HAP-1 (cell line): ENCODE measurements at regions not wholly inside any gene's neighbourhood (a gene's known extent, or its start where the extent isn't known, plus 50 kb on each side); places are given as distances from the start of the nearest gene placed in this dataset.

Source experiments
- DNase-seq, 2 experiments: peaks; one replicate each; pipeline ENCODE4 v3.0.0-alpha.2; 2016 to 2020; ENCODE audit warnings: low spot score in 2 of 2
- H3K27me3 ChIP-seq: fragments of 250-450 bp; sonication (Bioruptor Pico); 2 replicates; pipeline ENCODE4 v1.5.1; 2020; ENCODE audit warnings: low read depth, mild to moderate bottlenecking, moderate library complexity
- H3K36me3 ChIP-seq: fragments of 250-450 bp; sonication (Bioruptor Pico); replicated peaks from 2 replicates; pipeline ENCODE4 v1.5.1; 2020; ENCODE audit warnings: mild to moderate bottlenecking
- H3K4me1 ChIP-seq: fragments of 250-450 bp; sonication (Bioruptor Pico); 2 replicates; pipeline ENCODE4 v1.5.1; 2020; ENCODE audit warnings: mild to moderate bottlenecking
- H3K4me3 ChIP-seq: fragments of 250-450 bp; sonication (Bioruptor Pico); 2 replicates; pipeline ENCODE4 v1.5.1; 2020; ENCODE audit warnings: mild to moderate bottlenecking, moderate library complexity
- H3K9me3 ChIP-seq: fragments of 250-450 bp; sonication (Bioruptor Pico); 2 replicates; pipeline ENCODE4 v1.5.1; 2020; ENCODE audit warnings: mild to moderate bottlenecking, moderate library complexity
- in situ Hi-C: fragments of 300-500 bp; cut with MboI; formaldehyde crosslinking; loops from 3 replicates; pipeline ENCODE4 v1.14.3; 2020; ENCODE audit warnings: low sequenced_read_pairs, inconsistent platforms, mixed read lengths

DNA sequence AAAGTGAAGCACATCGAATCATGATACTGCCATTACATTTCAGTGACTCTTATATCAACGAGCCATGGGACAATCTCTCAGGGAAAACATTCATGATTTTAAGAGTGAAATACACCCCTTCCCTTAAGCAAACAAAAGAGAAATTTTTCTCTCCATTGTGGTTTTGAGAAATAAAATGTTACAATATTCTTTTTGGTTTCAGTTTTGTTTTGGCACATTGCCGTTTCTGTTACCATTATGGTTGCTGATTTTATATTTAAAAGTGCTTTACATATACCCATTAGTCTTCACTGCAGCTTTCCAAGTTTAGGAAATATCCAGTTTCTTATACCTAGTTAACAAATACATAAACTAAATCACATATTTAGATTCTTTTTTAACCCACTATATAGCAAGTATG lies 126.8 kb upstream of the SEM1 start:
- Histone ChIP-seq H3K9me3 (no peaks in the 10 kb centered on the region), H3K4me1 (peaks cover 20% of the 10 kb centered on the region), H3K27me3 (no peaks in the 10 kb centered on the region), H3K36me3 (no peaks in the 10 kb centered on the region), H3K4me3 (no peak overlapping the region)
- DNase-seq, result no peak
- in situ Hi-C loops, result no loop called here

DNA sequence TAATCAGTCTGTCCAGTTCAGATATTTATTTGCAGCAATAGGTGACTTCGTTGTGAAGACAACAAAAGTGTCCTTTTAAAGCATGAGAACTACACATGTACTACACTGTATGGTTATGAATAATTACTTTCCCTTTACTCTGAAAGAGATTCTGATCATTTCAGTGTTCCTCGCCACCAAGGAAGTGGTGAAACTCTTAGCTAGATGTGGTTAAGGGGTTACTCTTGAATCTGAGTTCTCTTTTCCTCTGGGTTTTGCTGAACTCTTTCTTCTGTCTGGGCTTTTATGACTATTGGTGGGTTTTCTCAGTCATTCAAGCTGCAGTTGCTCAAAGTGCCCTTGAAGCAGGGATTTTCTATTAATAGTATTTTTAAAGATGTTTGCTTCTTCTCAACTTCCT lies 127.9 kb upstream of the SEM1 start:
- no peaks in the 10 kb centered on the region for H3K9me3 ChIP-seq
- no peaks in the 10 kb centered on the region for H3K27me3 ChIP-seq
- no peaks in the 10 kb centered on the region for H3K36me3 ChIP-seq
- in situ Hi-C loops, result no loop called here
- no peak overlapping the region for H3K4me3 ChIP-seq
- H3K4me1 ChIP-seq, result peaks cover 18% of the 10 kb centered on the region
- no peak for DNase-seq

DNA sequence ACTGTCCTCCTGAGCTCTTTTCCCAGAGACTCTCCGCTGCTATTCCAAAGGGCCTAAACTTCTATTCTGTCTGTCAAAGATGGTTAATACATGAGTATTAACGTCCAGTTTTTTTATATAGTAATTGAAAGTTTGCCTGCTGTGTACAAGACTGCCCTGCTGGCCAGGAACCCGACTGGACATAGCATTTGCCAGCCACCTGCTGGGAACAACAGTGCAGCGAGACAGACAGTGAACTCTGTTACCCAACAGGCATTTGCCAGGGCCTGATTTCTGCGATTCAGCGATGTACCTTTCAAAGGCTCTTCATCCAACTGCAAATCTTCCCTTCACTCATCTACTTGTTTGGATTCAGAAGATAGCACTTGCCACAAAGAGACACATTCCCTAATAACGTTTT lies 128.8 kb upstream of the SEM1 start:
- no peaks in the 10 kb centered on the region for H3K36me3 ChIP-seq
- no peak for DNase-seq
- in situ Hi-C loops, result no loop called here

DNA sequence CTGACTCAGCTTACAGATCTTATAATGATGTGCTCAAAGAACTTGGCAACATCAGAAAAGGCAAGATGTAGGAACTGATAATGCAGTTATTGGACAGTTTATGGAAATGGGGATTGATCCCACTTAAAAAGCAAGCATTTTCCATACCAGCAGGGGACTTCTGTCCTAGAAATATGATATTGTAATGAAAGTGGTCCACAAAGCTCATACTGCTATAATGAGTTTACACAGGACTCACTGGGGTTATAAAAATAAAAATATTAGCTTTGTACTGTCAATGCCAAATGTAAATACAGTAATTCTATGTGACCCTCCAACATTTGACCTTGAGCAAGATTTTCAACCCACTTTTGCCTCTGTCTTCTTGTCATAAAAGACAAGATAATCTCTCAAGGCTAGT lies 145.5 kb upstream of the SEM1 start:
- no peak for DNase-seq
- in situ Hi-C loops, result no loop called here
- no peaks in the 10 kb centered on the region for H3K27me3 ChIP-seq
- peaks cover 9% of the 10 kb centered on the region for H3K4me1 ChIP-seq
- no peaks in the 10 kb centered on the region for H3K9me3 ChIP-seq
- H3K4me3 ChIP-seq, result no peak overlapping the region
- no peaks in the 10 kb centered on the region for H3K36me3 ChIP-seq

More for the DNA sequence above, 128.8 kb upstream of the SEM1 start:
- Histone ChIP-seq H3K4me3 (no peak overlapping the region), H3K4me1 (peaks cover 10% of the 10 kb centered on the region), H3K27me3 (no peaks in the 10 kb centered on the region), H3K9me3 (0 out of 2 replicates have a peak, but pooled peaks cover 4% of the 10 kb centered on the region)

DNA sequence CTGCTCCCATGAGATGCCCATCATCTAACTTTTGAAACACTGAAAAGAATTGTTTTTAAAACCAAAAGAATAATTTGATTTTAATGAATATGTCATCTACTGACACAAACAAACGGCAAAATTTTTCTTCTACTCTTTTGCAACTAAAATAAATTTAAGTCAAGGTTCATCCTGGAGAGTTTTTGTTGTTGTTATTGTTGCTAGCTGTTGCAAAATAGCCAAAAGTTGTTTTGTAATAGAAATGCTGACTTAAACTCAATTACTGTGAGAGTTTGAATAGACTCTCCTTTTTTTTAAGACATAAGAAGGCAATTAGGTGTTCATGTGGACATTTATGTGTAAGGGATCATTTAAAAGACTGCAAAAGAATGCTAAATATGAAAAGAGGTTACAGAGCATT lies 146.0 kb upstream of the SEM1 start:
- peaks cover 9% of the 10 kb centered on the region for H3K4me1 ChIP-seq
- in situ Hi-C loops, result no loop called here
- no peaks in the 10 kb centered on the region for H3K27me3 ChIP-seq
- H3K9me3 ChIP-seq, result no peaks in the 10 kb centered on the region
- no peak overlapping the region for H3K4me3 ChIP-seq
- no peak for DNase-seq
- no peaks in the 10 kb centered on the region for H3K36me3 ChIP-seq

DNA sequence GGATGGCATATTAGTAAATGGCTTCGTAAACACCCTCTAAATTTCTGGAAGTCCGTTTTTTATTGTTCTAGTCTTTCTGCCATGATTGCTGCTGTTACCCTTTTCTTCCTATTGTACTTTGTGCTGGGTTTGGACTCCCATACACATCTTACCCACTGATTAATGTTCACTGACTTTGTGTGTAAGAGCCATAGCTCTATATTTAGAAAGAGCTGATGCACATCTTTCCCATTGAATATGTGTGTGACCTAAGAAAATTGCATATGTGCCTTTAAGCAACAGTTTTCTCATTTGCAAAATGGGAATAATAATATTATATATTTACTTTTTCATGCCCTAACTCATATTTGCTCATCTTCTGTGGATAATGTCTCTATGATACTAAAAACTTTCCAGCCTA lies 135.8 kb upstream of the DLX6 start:
- no peaks in the 10 kb centered on the region for H3K36me3 ChIP-seq
- H3K4me1 ChIP-seq, result no peaks in the 10 kb centered on the region
- in situ Hi-C loops, result no loop called here
- H3K27me3 ChIP-seq, result no peaks in the 10 kb centered on the region
- H3K9me3 ChIP-seq, result no peaks in the 10 kb centered on the region
- H3K4me3 ChIP-seq, result no peak overlapping the region
- no peak for DNase-seq

DNA sequence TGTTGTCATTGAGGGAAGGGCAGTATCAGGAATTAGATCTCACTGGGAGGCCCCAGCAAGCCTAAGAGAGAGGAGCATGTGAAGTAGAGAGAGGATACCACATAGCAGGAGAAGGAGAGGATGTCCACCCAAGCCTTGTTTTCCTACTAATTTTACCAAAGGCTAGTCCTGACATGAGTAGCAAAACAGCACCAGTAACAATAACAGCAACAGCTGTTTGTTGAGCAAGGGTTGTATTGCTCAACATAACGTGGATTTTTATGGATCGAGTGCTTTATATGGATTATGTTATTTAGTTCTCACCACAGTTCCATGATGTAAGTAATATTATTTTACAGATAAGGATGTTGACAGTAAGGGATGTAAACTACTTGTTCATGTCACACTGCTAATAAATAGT lies 135.2 kb upstream of the DLX6 start:
- Histone ChIP-seq H3K36me3 (no peaks in the 10 kb centered on the region), H3K4me3 (no peak overlapping the region), H3K9me3 (no peaks in the 10 kb centered on the region), H3K27me3 (no peaks in the 10 kb centered on the region), H3K4me1 (no peaks in the 10 kb centered on the region)
- no peak for DNase-seq
- in situ Hi-C loops, result no loop called here

DNA sequence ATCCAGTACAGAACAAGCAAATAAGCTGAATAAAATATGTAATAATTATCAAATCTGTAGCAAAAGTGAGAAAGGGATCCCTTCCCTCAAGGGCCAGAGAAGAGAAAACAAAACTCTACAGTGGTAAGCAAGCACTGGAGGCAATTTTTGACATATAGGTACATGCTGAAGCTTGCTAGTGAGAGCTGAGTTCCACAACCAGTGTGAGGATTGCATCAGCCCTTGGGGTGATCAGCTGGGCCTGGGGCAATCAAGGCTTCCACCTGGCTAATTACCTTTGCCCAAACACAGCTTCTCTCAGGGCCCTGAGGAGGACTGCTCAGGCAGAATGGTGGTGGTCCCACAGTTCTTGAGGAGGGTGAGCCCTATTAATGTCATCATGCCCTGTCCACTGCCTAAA lies 134.4 kb upstream of the DLX6 start:
- Histone ChIP-seq H3K36me3 (no peaks in the 10 kb centered on the region), H3K27me3 (no peaks in the 10 kb centered on the region), H3K4me1 (no peaks in the 10 kb centered on the region), H3K4me3 (no peak overlapping the region), H3K9me3 (no peaks in the 10 kb centered on the region)
- no peak for DNase-seq
- in situ Hi-C loops, result no loop called here

DNA sequence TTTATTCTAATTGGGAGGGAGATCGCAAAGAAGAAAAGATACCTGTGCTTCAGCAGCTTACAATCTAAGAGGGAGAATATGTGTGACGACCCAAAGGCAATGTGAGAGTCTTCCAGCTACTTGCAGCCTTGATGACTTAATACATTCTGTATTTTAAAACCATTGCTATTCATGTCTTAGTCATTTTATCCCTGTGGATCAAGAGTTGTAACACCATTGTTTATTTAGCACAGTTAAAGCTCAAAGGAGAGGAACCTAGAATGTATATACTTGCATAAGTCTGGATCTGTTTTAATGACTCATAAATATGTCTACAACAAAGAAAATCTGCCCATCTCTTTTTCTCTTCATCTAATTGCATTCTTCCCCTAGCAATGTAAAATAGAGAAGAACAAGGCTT lies 117.9 kb upstream of the DLX6 start:
- in situ Hi-C loops, result no loop called here
- Histone ChIP-seq H3K4me1 (no peaks in the 10 kb centered on the region; the same call in 1 of the 2 replicates), H3K4me3 (no peak overlapping the region), H3K9me3 (no peaks in the 10 kb centered on the region), H3K27me3 (no peaks in the 10 kb centered on the region), H3K36me3 (no peaks in the 10 kb centered on the region)
- no peak for DNase-seq

DNA sequence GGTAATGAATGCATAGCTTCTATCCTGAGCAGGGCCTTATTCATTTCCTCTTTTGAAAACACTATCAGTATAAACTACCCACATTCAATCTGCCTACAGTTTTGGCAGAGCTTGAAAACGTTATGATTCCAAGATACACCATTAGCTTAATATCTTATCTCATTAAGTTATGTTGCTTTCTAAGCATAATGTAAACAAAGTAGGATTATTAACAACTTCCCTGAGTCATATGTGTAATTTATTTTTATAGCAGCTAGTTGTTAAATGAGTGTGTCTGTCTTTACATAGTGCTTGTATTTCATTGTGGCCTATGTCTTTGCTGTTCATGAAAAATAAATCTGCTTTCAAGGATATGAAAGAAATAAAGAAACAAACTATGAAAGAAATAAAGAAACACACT lies 106.2 kb upstream of the DLX6 start:
- in situ Hi-C loops, result no loop called here
- H3K27me3 ChIP-seq, result no peaks in the 10 kb centered on the region
- no peak for DNase-seq
- no peak overlapping the region for H3K4me3 ChIP-seq
- H3K4me1 ChIP-seq, result peaks cover 7% of the 10 kb centered on the region
- no peaks in the 10 kb centered on the region for H3K9me3 ChIP-seq
- no peaks in the 10 kb centered on the region for H3K36me3 ChIP-seq

DNA sequence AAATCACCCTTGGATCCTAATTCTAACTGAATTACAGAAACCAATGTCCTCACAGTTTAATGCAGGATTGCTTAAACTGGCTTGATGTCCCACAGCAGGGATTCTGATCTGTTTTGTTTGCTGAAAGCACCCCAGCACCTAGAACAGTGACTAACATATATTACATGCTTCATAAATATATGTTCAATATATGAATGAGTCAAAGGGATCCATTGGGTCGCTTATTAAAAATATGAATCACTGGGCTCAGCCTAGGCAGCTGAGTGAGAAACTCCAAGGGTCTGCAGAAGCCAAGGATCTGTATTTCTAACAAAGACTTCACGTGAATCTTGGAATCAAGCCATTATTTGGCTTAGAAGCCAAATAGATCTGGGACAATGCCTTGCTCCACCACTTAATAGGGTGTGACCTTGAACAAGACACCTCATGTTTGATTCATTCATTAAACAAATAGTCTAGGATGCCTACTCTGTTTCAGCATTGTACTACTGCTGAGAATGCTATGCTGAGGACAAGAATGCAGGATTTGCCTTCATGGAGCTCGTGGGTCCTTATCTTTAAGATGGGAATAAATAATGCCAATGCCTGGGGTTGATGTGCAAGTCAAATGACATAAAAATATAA lies 103.4 kb upstream of the DLX6 start:
- no peaks in the 10 kb centered on the region for H3K9me3 ChIP-seq
- no peaks in the 10 kb centered on the region for H3K27me3 ChIP-seq
- no peaks in the 10 kb centered on the region for H3K36me3 ChIP-seq
- H3K4me1 ChIP-seq, result peaks cover 7% of the 10 kb centered on the region
- in situ Hi-C loops, result no loop called here
- H3K4me3 ChIP-seq, result no peak overlapping the region
- peak in 1 of 2 experiments; percentile 4 for DNase-seq

DNA sequence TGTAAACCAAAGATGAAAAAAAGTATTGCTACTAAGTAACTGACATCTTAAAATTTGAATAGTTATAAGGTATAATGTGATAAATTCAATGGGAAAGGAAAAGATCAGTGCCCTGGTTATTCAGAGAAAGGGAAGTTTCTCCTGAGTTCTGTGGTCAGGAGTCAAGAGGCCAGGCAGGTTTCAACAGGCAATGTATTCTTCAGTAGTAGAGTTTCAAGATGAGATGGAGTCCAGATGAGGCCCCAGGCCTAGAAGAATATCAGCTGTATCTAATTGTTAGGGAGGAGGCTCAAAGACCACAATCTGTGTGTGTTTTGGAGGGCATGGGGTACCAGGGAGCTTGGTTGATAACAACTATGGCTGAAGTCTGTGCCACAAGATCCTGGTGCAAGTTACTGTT lies 101.4 kb upstream of the DLX6 start:
- Histone ChIP-seq H3K4me3 (no peak overlapping the region), H3K4me1 (peaks cover 7% of the 10 kb centered on the region), H3K36me3 (no peaks in the 10 kb centered on the region), H3K9me3 (no peaks in the 10 kb centered on the region), H3K27me3 (no peaks in the 10 kb centered on the region)
- DNase-seq, result no peak
- in situ Hi-C loops, result no loop called here

DNA sequence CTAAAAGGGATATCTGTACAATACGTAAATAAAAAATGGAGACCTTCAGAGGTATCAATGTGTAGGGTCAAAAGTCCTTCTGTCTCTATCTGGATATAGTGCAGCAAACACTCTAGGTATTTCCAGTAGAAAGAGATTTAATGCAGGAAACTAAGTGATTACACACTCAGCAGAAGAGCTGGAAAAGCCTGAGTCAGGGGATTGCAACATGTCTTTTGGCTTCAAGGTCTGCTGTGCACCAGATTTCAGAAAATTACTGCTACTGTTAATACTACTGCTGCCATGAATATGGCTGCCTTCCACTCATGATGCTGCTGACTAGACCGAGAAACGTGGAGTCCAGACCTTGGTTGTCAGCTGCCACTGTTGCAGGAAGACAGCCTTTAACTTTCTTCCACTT lies 94.9 kb upstream of the DLX6 start:
- Histone ChIP-seq H3K9me3 (no peaks in the 10 kb centered on the region), H3K27me3 (no peaks in the 10 kb centered on the region), H3K4me1 (peaks cover 4% of the 10 kb centered on the region; the same call in 1 of the 2 replicates), H3K4me3 (no peak overlapping the region), H3K36me3 (no peaks in the 10 kb centered on the region)
- no peak for DNase-seq
- in situ Hi-C loops, result no loop called here

DNA sequence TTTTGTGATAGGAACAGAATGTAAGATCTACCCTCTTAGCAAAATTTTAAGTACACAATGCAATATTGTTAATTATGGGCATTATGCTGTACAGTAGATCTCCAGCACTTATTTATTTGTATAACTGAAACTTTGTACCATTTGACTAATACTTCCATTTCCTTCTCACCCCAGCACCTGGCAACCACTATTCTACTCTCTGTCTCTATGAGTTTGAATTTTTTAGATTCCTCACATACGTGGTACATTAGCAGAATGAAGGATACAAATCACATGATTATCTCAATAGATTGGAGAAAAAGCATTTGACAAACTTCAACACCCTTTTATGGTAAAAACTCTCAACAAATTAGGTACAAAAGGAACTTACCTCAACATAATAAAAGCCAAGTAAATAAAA lies 90.3 kb upstream of the DLX6 start:
- in situ Hi-C loops, result no loop called here
- H3K36me3 ChIP-seq, result no peaks in the 10 kb centered on the region
- DNase-seq, result no peak

DNA sequence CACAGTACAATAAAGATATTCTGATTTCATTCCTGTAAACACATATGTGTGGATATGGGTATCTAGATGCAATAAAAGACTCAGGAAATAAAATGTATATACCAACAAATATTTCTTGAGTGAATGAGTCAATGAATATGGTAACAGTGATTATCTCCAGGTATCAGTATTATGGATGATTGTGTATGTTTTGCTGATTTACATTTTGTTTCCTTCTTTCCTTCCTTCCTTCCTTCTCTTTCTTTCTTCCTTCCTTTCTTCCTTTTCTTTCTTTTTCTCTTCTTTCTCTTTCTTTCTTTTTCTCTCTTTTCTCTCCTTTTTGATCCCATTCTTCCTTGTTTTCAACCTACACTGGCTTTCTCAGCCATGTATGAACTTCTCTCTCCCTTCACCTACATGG lies 85.3 kb upstream of the DLX6 start:
- in situ Hi-C loops, result no loop called here
- H3K9me3 ChIP-seq, result no peaks in the 10 kb centered on the region
- no peak overlapping the region for H3K4me3 ChIP-seq
- no peaks in the 10 kb centered on the region for H3K36me3 ChIP-seq
- DNase-seq, result no peak
- no peaks in the 10 kb centered on the region for H3K27me3 ChIP-seq
- peaks cover 22% of the 10 kb centered on the region for H3K4me1 ChIP-seq

More for the DNA sequence above, 90.3 kb upstream of the DLX6 start:
- Histone ChIP-seq H3K9me3 (no peaks in the 10 kb centered on the region), H3K4me1 (peaks cover 5% of the 10 kb centered on the region; the same call in 1 of the 2 replicates), H3K4me3 (no peak overlapping the region), H3K27me3 (no peaks in the 10 kb centered on the region)
